GM12874 (cell line): ENCODE measurements at regions not wholly inside any gene's neighbourhood (a gene's known extent, or its start where the extent isn't known, plus 50 kb on each side); places are given as distances from the start of the nearest gene placed in this dataset.

ENCODE experiments used
- CTCF ChIP-seq: IDR thresholded peaks from 2 replicates; pipeline ENCODE4 v1.5.1; 2011; ENCODE audit warnings: low read depth, mild to moderate bottlenecking, control low read depth, low read length, moderate library complexity; ENCODE audit not compliant: insufficient read depth

DNA sequence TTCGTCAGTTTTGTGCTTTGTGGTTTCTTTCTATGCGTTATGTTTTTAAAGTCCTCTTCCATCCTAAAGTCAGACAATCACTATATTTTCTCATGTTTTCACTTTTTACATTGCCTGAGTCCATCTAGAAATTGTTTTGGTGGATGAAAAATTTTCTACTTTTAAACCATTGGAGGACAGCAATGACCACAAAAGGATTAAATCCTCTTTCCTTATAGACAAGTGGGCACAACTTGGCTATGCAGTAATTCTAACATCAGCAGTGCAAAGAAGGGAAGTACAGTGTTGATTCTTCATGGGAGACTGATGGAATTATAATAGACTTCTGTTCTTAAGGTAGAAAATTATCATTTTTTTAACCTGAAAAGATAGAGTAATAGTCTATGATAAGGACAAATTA, 75.5 kb downstream of the PALM2AKAP2 start:
- no peak for TF ChIP-seq CTCF

- no peak for TF ChIP-seq CTCF
Measured at GRCh38 chr9:109856785-109857184, 76.8 kb downstream of the PALM2AKAP2 start.

DNA sequence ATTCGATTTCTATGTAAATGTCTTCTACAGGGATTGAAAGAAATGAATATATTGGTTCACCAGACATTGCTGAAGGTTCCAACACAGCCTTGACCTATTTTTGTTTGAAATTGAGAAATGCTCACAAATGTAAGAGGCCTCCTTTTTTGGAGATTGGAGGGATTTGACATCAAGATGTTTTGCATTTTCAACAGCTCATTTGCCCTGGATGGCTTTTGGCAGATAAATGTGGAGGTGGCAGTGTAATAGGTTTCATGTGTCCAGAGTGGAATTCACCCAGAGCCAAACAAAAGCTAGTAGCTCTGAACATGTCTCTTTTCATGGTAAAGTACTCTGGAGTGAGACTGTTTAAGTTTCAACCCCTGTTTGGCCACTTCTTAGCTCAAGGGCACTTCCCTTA, 77.3 kb downstream of the PALM2AKAP2 start:
- TF ChIP-seq CTCF, result no peak

- TF ChIP-seq CTCF, result no peak
Measured at GRCh38 chr9:109859447-109859846, 79.4 kb downstream of the PALM2AKAP2 start.

DNA sequence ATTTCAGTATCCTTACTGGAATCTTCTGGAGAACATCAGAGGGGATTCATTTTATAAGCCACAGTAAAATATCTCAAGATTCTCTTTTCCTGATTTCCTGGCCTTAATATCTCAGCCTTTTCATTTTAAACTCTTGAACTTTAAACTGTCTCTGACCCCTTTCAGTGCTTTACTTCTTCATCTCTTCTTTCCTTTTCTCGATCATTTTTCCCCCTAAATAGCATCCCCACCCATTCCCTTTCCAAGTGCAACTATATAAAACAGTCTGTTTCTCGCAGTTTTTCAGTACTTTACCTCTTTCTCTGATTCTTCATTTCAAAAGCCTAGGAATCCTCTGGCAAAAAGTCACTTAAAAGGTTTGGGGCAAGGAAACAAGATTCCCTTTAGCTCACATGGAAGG, 80.5 kb downstream of the PALM2AKAP2 start:
- TF ChIP-seq CTCF, result no peak

- TF ChIP-seq CTCF, result no peak
Measured at GRCh38 chr9:109861499-109861898, 81.5 kb downstream of the PALM2AKAP2 start.

- TF ChIP-seq CTCF, result no peak
Measured at GRCh38 chr9:109861918-109862317, 81.9 kb downstream of the PALM2AKAP2 start.

GRCh38 chr9:109862452-109862851, 82.5 kb downstream of the PALM2AKAP2 start:
- no peak for TF ChIP-seq CTCF
